UCSD-AML1 (cell line): ENCODE measurements at regions not wholly inside any gene's neighbourhood (a gene's known extent, or its start where the extent isn't known, plus 50 kb on each side); places are given as distances from the start of the nearest gene placed in this dataset.

Source experiments
- DNase-seq: peaks from one replicate; lab custom pipeline; 2025; ENCODE audit not compliant: unreplicated experiment; lab: John Stamatoyannopoulos, UW

GRCh38 chr7:45235905-45236304 is 78.3 kb downstream of the RAMP3 start:
- no peak for DNase-seq

- no peak for DNase-seq
These were observed 79.1 kb downstream of the RAMP3 start for GRCh38 chr7:45236666-45237065.

GRCh38 chr7:45237788-45238461 is 80.3 kb downstream of the RAMP3 start:
- no peak for DNase-seq

GRCh38 chr7:45238806-45239205 is 81.2 kb downstream of the RAMP3 start:
- no peak for DNase-seq

- no peak for DNase-seq
These were observed 81.9 kb downstream of the RAMP3 start for GRCh38 chr7:45239486-45239885.

- no peak for DNase-seq
These were observed 82.7 kb downstream of the RAMP3 start for GRCh38 chr7:45240273-45240771.

GRCh38 chr7:45240926-45241325 is 83.3 kb downstream of the RAMP3 start:
- DNase-seq, result no peak

- no peak for DNase-seq
These were observed 83.9 kb downstream of the RAMP3 start for GRCh38 chr7:45241339-45242109.

- DNase-seq, result no peak
These were observed 84.7 kb downstream of the RAMP3 start for GRCh38 chr7:45242261-45242660.

GRCh38 chr7:45242698-45243097 is 85.1 kb downstream of the RAMP3 start:
- DNase-seq, result no peak

GRCh38 chr7:45244981-45245380 is 87.4 kb downstream of the RAMP3 start:
- no peak for DNase-seq

- no peak for DNase-seq
These were observed 88.7 kb downstream of the RAMP3 start for GRCh38 chr7:45246339-45246738.

GRCh38 chr7:45252248-45252647 is 94.7 kb downstream of the RAMP3 start:
- DNase-seq, result no peak

- no peak for DNase-seq
These were observed 95.3 kb downstream of the RAMP3 start for GRCh38 chr7:45252857-45253256.

GRCh38 chr7:45253368-45253767 is 95.8 kb downstream of the RAMP3 start:
- no peak for DNase-seq

GRCh38 chr7:45255187-45255586 is 97.6 kb downstream of the RAMP3 start:
- DNase-seq, result no peak

GRCh38 chr7:45256309-45256708 is 98.7 kb downstream of the RAMP3 start:
- DNase-seq, result no peak

- no peak for DNase-seq
These were observed 99.2 kb downstream of the RAMP3 start for GRCh38 chr7:45256775-45257174.

GRCh38 chr7:45257284-45257683 is 99.7 kb downstream of the RAMP3 start:
- no peak for DNase-seq

GRCh38 chr7:45258533-45259226 is 101.1 kb downstream of the RAMP3 start:
- DNase-seq, result no peak

- no peak for DNase-seq
These were observed 101.6 kb downstream of the RAMP3 start for GRCh38 chr7:45259227-45259596.
